HG02571 (cell line): ENCODE measurements at regions not wholly inside any gene's neighbourhood (a gene's known extent, or its start where the extent isn't known, plus 50 kb on each side); places are given as distances from the start of the nearest gene placed in this dataset.
"Not testable (repeated sequence)": the region's sequence is repeated elsewhere in the genome, so short reads cannot be mapped to it uniquely, and the experiment has no call there.

Experiments used
- ATAC-seq: cut with Tn5 transposase; IDR thresholded peaks from one replicate; pipeline ENCODE4 v1.9.1; 2021; ENCODE audit warnings: mild to moderate bottlenecking, moderate library complexity; ENCODE audit not compliant: unreplicated experiment

- ATAC-seq = not testable (repeated sequence)
These were observed 119.2 kb downstream of the OTOP1 start for GRCh38 chr4:4107411-4108107.

- not testable (repeated sequence) for ATAC-seq
These were observed 111.3 kb downstream of the OTOP1 start for GRCh38 chr4:4115381-4115780.

GRCh38 chr4:4116901-4117300 is 109.8 kb downstream of the OTOP1 start:
- ATAC-seq = not testable (repeated sequence)

GRCh38 chr4:4134368-4134767 is 92.4 kb downstream of the OTOP1 start:
- ATAC-seq = not testable (repeated sequence)

- ATAC-seq = not testable (repeated sequence)
These were observed 90.1 kb downstream of the OTOP1 start for GRCh38 chr4:4136621-4137020.
